ENCODE measurements at regions not wholly inside any gene's neighbourhood (a gene's known extent, or its start where the extent isn't known, plus 50 kb on each side); places are given as distances from the start of the nearest gene placed in this dataset.

- TF ChIP-seq EZH2 (IDR thresholded peaks at IDR 0.05; ENCODE audit: insufficient read depth, poor library complexity, severe bottlenecking) (no peak), EZH2phosphoT487 (IDR thresholded peaks at IDR 0.05; ENCODE audit: insufficient read depth, low read depth) (no peak)
These were observed 471.7 kb downstream of the EFNB2 start for GRCh38 chr13:106063591-106064313.
